Left lung (tissue), 4 donors: ENCODE measurements at regions not wholly inside any gene's neighbourhood (a gene's known extent, or its start where the extent isn't known, plus 50 kb on each side); places are given as distances from the start of the nearest gene placed in this dataset.
"Not testable (repeated sequence)": the region's sequence is repeated elsewhere in the genome, so short reads cannot be mapped to it uniquely, and the experiment has no call there.

Experiments
- ATAC-seq: fragments of 200-7000 bp; cut with Tn5 transposase; one replicate; pipeline ENCODE4 v1.9.1; 2020; ENCODE audit warnings: moderate library complexity
- DNase-seq, 4 donors: peaks; one replicate each; pipeline ENCODE4 v3.0.0-alpha.2; 2013 to 2020
- H3K27ac ChIP-seq, 2 donors: fragments of 200-600 bp; sonication (generic) in 1 of 2; one replicate each; pipeline versions ENCODE4 v1.5.0 to v1.8.0; 2020 to 2021
- H3K27me3 ChIP-seq, 2 donors: fragments of 200-600 bp; sonication (generic) in 1 of 2; one replicate each; pipeline versions ENCODE4 v1.5.0 to v1.8.0; 2020 to 2021
- H3K36me3 ChIP-seq, 2 donors: fragments of 200-600 bp; sonication (generic) in 1 of 2; one replicate each; pipeline versions ENCODE4 v1.5.0 to v1.8.0; 2020 to 2021
- H3K4me1 ChIP-seq, 2 donors: fragments of 200-600 bp; one replicate each; pipeline ENCODE4 v1.8.0; 2021
- H3K4me3 ChIP-seq, 2 donors: fragments of 200-600 bp; sonication (generic) in 1 of 2; one replicate each; pipeline versions ENCODE4 v1.5.0 to v1.8.0; 2020 to 2021; ENCODE audit warnings: mild to moderate bottlenecking in 1 of 2
- H3K9me3 ChIP-seq, 2 donors: fragments of 200-600 bp; sonication (generic) in 1 of 2; one replicate each; pipeline versions ENCODE4 v1.5.0 to v1.8.0; 2020 to 2021
- CTCF ChIP-seq, 2 donors: fragments of 200-600 bp; sonication (generic) in 1 of 2; IDR thresholded peaks; one replicate each; pipeline versions ENCODE4 v1.5.0 to v1.8.0; 2021; ENCODE audit warnings: antibody characterized with exemption in 2 of 2
- intact Hi-C, 2 donors: fragments of 100-400 bp; cut with DNase I; formaldehyde crosslinking; loops; one replicate each; pipeline versions ENCODE4 v1.11.2 to v1.14.2; 2022
- donor health status: DM: no; HTN: yes; CAD: no.
- donor health status: DM: no; HTN: no; CAD: no.

GRCh38 chr4:189547559-189547958 is 393.1 kb upstream of the FRG1 start:
- Histone ChIP-seq H3K4me1 (no peaks in the 10 kb centered on the region), H3K36me3 (no peaks in the 10 kb centered on the region), H3K27ac (no peak overlapping the region), H3K27me3 (no peaks in the 10 kb centered on the region), H3K9me3 (no peaks in the 10 kb centered on the region), H3K4me3 (no peak overlapping the region)
- ATAC-seq (no peak), DNase-seq (no peak)
- no peak for TF ChIP-seq CTCF (IDR thresholded peaks at IDR 0.05)
- intact Hi-C loops, result no loop called here

- Histone ChIP-seq H3K27me3 (no peaks in the 10 kb centered on the region), H3K9me3 (no peaks in the 10 kb centered on the region), H3K27ac (no peak overlapping the region), H3K36me3 (no peaks in the 10 kb centered on the region), H3K4me1 (no peaks in the 10 kb centered on the region), H3K4me3 (no peak overlapping the region)
- no peak for DNase-seq
- intact Hi-C loops, result no loop called here
- no peak for ATAC-seq
- TF ChIP-seq CTCF (IDR thresholded peaks at IDR 0.05), result no peak
Observed at GRCh38 chr4:189548484-189549125, 392.1 kb upstream of the FRG1 start.

- H3K4me3 ChIP-seq, H3K9me3 ChIP-seq, intact Hi-C loops, DNase-seq, ATAC-seq, H3K36me3 ChIP-seq, H3K4me1 ChIP-seq, H3K27me3 ChIP-seq, H3K27ac ChIP-seq: not testable (repeated sequence)
Observed at GRCh38 chr4:189551931-189552670, 388.6 kb upstream of the FRG1 start.

GRCh38 chr4:189560605-189561004 is 380.1 kb upstream of the FRG1 start:
- H3K9me3 ChIP-seq, intact Hi-C loops, H3K4me1 ChIP-seq, ATAC-seq, H3K27me3 ChIP-seq, H3K27ac ChIP-seq, DNase-seq, H3K36me3 ChIP-seq, H3K4me3 ChIP-seq: not testable (repeated sequence)

GRCh38 chr4:189563751-189564150 is 376.9 kb upstream of the FRG1 start:
- intact Hi-C loops, H3K9me3 ChIP-seq, H3K4me3 ChIP-seq, H3K27me3 ChIP-seq, H3K27ac ChIP-seq, H3K36me3 ChIP-seq, ATAC-seq, DNase-seq, H3K4me1 ChIP-seq: not testable (repeated sequence)

- intact Hi-C loops, ATAC-seq, H3K36me3 ChIP-seq, H3K9me3 ChIP-seq, H3K4me3 ChIP-seq, DNase-seq, H3K27me3 ChIP-seq, H3K4me1 ChIP-seq: not testable (repeated sequence)
- H3K27ac ChIP-seq, result peak overlapping the region in 1 of 2 donors; percentile 80
Observed at GRCh38 chr4:189566271-189566670, 374.4 kb upstream of the FRG1 start.

- H3K4me1 ChIP-seq, DNase-seq, intact Hi-C loops, H3K4me3 ChIP-seq, H3K9me3 ChIP-seq, H3K27me3 ChIP-seq, H3K36me3 ChIP-seq: not testable (repeated sequence)
- ATAC-seq, result peak; percentile 64
- H3K27ac ChIP-seq, result peak overlapping the region in 1 of 2 donors; percentile 80
Observed at GRCh38 chr4:189566900-189567299, 373.8 kb upstream of the FRG1 start.

- H3K4me1 ChIP-seq, H3K36me3 ChIP-seq, DNase-seq, H3K9me3 ChIP-seq, ATAC-seq, H3K27me3 ChIP-seq, H3K4me3 ChIP-seq, H3K27ac ChIP-seq, intact Hi-C loops: not testable (repeated sequence)
Observed at GRCh38 chr4:189579645-189580044, 361.0 kb upstream of the FRG1 start.

- DNase-seq, result peak in 1 of 4 donors; percentile 71
- H3K9me3 ChIP-seq, H3K36me3 ChIP-seq, H3K4me3 ChIP-seq, ATAC-seq, H3K27me3 ChIP-seq, intact Hi-C loops, H3K27ac ChIP-seq, H3K4me1 ChIP-seq: not testable (repeated sequence)
Observed at GRCh38 chr4:189586908-189587632, 353.6 kb upstream of the FRG1 start.

GRCh38 chr4:189589201-189589600 is 351.5 kb upstream of the FRG1 start:
- H3K36me3 ChIP-seq, DNase-seq, H3K27ac ChIP-seq, ATAC-seq, H3K9me3 ChIP-seq, intact Hi-C loops, H3K4me3 ChIP-seq, H3K4me1 ChIP-seq, H3K27me3 ChIP-seq: not testable (repeated sequence)
